Left renal pelvis (tissue), 4 donors: ENCODE measurements at regions not wholly inside any gene's neighbourhood (a gene's known extent, or its start where the extent isn't known, plus 50 kb on each side); places are given as distances from the start of the nearest gene placed in this dataset.
A peak's percentile ranks its signal among the peaks of the same experiment; 100 is the strongest.
"Not testable (repeated sequence)": the region's sequence is repeated elsewhere in the genome, so short reads cannot be mapped to it uniquely, and the experiment has no call there.

Source experiments
- DNase-seq, 4 donors: peaks; one replicate each; pipeline ENCODE4 v3.0.0-alpha.2; 2013; ENCODE audit warnings: low read depth in 4 of 4, low spot score in 3 of 4

DNA sequence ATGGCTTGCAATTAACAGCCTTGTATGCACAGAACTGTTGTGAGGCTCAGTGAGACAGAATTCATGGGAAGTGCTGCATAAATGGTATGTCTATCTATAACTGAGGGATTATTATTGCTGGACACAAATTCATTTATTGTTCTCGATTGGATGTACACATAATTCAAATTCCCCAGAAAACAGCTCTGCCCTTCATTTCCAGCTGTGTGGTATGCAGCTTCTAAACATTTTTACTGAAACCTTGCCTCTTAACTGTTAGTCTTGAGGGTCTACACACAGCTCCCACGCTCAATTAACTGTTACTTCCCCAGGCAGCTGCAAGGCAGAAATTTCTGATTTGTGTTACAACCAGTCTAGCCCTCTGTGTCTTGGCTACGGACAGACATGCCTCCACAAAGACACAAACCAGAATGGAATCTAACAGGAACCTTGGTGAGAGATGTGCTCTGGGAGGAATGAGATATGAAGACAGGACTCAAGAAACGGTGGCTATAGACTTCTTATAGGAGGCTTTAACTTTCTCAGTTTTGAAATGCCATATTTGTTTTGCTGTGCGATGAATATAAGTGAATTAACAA is 139.7 kb upstream of the TBL1XR1 start:
- DNase-seq = no peak

DNA sequence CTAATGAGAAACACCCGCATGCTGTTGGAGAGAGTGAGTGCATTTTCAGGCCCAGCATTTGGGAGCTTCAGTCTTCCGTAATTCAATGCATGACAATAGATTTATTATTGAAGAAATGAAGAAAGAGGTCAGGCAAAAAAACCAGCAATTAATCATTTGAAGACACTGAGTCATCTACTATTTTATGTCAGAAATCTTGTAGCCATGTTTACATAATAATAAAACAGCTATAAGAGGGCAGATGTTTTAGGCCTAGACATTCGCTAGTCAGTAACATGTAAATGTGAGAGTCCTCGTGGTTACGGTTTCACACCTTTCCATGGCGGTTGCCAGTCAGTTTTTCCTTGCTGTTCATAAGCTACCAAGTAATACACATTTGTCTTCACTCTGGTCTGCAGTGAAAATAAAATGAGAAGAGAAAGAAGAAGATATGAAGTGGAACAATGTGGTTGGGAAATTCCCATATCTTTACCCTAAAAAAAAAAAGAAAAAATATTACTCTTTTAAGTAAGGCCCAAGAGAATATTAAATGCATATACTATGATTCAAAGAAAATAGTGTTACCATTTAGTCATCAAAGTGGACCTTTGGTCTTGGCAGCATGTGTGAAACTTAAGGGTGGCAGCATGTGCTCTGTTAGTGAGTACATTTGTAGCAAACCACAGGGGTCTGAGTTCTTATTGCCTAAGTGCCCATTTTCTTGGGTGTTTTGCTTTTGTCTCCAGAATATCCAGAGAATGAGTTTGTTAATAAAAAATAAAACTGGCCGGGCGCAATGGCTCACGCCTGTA is 140.5 kb upstream of the TBL1XR1 start:
- no peak for DNase-seq

DNA sequence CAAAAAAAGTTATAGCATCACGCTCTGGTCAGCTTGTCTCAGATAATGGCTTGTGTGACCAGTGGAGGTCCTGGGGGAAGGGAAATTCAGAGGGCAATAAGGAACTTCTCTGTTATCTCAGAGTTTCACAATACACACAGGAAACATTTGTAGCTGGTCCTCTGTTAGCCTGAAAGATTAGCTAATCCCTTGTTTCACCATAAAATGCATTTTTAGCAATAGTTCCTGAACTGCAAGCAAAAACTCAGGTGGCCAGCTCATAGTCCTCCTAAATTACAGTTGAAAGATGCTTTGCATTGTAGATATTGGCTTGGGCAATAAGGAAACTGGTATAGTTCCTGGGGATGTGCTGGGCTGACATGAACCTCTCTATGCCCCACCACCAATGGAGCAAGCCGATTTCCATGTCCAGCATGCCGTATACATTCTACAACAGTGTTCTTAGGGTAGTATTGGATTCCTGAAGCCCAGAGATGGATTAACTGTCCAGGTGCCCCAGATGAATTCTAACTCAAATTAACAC is 141.5 kb upstream of the TBL1XR1 start:
- DNase-seq = no peak

- not testable (repeated sequence) for DNase-seq
These were observed 142.0 kb upstream of the TBL1XR1 start for GRCh38 chr3:177339220-177339703.

GRCh38 chr3:177340243-177340830 is 143.1 kb upstream of the TBL1XR1 start:
- DNase-seq = no peak

- no peak for DNase-seq
These were observed 144.6 kb upstream of the TBL1XR1 start for GRCh38 chr3:177341736-177342419.

GRCh38 chr3:177343122-177343625 is 145.9 kb upstream of the TBL1XR1 start:
- no peak for DNase-seq

GRCh38 chr3:177345049-177345972 is 148.0 kb upstream of the TBL1XR1 start:
- DNase-seq = peak in 3 of 4 donors; percentile 68 to 78 (median 69)

- no peak for DNase-seq
These were observed 148.8 kb upstream of the TBL1XR1 start for GRCh38 chr3:177345973-177346503.

- no peak for DNase-seq
These were observed 149.6 kb upstream of the TBL1XR1 start for GRCh38 chr3:177346878-177347277.

- no peak for DNase-seq
These were observed 150.3 kb upstream of the TBL1XR1 start for GRCh38 chr3:177347611-177348010.

GRCh38 chr3:177348974-177349373 is 151.7 kb upstream of the TBL1XR1 start:
- no peak for DNase-seq

GRCh38 chr3:177349384-177349783 is 152.1 kb upstream of the TBL1XR1 start:
- DNase-seq = no peak

- no peak for DNase-seq
These were observed 152.8 kb upstream of the TBL1XR1 start for GRCh38 chr3:177350121-177350520.

- DNase-seq = no peak
These were observed 153.9 kb upstream of the TBL1XR1 start for GRCh38 chr3:177351206-177351605.

DNA sequence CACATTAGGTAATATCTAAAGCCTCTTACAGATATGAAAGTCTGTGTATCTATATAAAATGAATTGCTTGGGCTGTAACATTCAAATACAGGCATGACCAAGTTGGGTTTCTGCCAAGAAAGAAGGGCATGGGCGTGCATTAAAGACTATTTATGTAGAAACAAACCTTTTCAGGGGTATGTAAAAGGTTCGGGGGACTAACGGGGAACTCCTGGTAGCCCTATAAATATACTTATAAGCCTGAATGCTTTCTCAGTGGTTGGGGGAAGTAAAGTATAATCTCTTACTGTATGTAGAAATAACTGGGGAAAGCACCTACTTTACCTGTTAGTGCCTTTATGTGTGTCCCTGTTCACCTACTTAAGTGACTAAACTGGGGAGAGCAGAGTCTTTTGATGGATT is 154.5 kb upstream of the TBL1XR1 start:
- no peak for DNase-seq

GRCh38 chr3:177352424-177352823 is 155.1 kb upstream of the TBL1XR1 start:
- DNase-seq = no peak

DNA sequence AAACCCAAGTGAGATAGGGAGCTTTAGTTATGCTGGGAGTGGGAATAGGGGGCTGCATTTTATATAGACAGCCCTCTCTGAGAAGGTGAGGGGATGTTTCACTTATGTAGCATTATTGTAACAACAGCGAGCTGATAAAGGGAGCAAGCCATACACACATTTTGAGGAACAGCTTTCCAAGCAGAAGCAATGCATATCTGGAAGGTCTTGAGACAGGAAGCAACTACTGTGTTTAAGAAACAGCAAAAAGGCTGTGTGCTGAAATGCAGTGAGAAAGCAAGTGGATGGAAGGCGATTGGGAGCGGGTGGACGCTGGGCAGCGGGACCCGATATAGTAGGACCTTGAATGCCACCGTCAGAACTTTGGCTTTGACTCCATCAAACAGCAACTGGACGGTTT is 155.9 kb upstream of the TBL1XR1 start:
- DNase-seq = no peak

DNA sequence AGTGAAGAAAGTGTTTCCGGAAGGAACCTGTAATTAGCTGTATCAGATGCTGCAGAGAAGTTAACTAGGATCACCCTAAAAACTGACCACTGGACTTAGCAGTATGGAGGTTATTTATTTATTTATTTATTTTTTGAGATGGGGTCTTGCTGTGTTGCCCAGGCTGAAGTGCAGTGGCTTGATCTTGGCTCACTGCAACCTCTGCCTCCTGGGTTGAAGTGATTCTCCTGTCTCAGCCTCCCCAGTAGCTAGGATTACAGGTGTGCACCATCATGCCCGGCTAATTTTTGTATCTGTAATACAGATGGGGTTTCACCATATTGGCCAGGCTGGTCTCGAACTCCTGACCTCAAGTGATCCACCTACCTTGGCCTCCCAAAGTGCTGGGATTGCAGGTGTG is 156.6 kb upstream of the TBL1XR1 start:
- DNase-seq = not testable (repeated sequence)
